ENCODE measurements at regions not wholly inside any gene's neighbourhood (a gene's known extent, or its start where the extent isn't known, plus 50 kb on each side); places are given as distances from the start of the nearest gene placed in this dataset.

DNA sequence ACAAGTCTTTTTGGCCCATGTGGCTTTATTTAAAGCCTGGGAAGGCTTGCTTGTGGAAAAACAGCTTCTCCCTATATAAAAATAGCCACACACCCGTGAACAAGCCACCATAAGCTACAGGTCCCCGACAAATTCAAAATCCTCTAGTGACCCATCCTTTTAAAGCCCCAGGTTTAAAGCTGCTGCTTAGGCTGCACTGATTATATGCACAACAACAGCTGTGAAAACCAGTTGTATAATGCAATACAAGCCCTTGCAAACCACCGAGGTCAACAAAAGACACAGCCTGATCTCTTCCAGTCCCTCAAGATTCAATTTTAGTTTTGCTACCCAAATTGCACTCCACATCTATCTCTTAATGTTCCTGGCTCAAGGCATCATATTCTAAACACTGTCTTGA, 186.0 kb upstream of the WDFY3 start:
- CTCF ChIA-PET: no interaction called here

GRCh38 chr4:85153221-85153620, 186.7 kb upstream of the WDFY3 start:
- no peak for DNase-seq (ENCODE audit: low spot score)
- BruUV-seq (replicated peaks): no TSS peak
- Histone ChIP-seq H3K4me1 (ENCODE audit: insufficient read depth, low read length, poor library complexity, severe bottlenecking) (no peaks in the 10 kb centered on the region), H3K36me3 (ENCODE audit: insufficient read depth, low read length, poor library complexity, severe bottlenecking) (no peaks in the 10 kb centered on the region), H3K27ac (ENCODE audit: low read depth, low read length, poor library complexity, severe bottlenecking) (no peak overlapping the region), H3K4me3 (ENCODE audit: low read depth, low read length, poor library complexity, severe bottlenecking) (no peak overlapping the region), H3K27me3 (replicated peaks; ENCODE audit: insufficient read depth, low read depth, low read length, poor library complexity) (no peaks in the 10 kb centered on the region), H3K9me3 (ENCODE audit: low read depth, low read length, poor library complexity, severe bottlenecking) (no peaks in the 10 kb centered on the region)
- TF ChIP-seq CTCF (conservative IDR thresholded peaks at IDR 0.05; ENCODE audit: low read depth, low read length) (no peak), EZH2 (IDR thresholded peaks at IDR 0.05; ENCODE audit: borderline replicate concordance, low read depth, low read length, poor library complexity, severe bottlenecking) (no peak)
- intact Hi-C loops (cut with micrococcal nuclease; ENCODE audit: unreplicated experiment): no loop called here
- POLR2A ChIA-PET (ENCODE audit: low non-redundant PET): no interaction called here
- CTCF ChIA-PET: no interaction called here

More for the DNA sequence above, 186.0 kb upstream of the WDFY3 start:
- TF ChIP-seq CTCF (conservative IDR thresholded peaks at IDR 0.05; ENCODE audit: low read depth, low read length): no peak
- no peak for TF ChIP-seq EZH2 (IDR thresholded peaks at IDR 0.05; ENCODE audit: borderline replicate concordance, low read depth, low read length, poor library complexity, severe bottlenecking)
- intact Hi-C loops (cut with micrococcal nuclease; ENCODE audit: unreplicated experiment): no loop called here
- Histone ChIP-seq H3K4me3 (ENCODE audit: low read depth, low read length, poor library complexity, severe bottlenecking) (no peak overlapping the region), H3K27me3 (replicated peaks; ENCODE audit: insufficient read depth, low read depth, low read length, poor library complexity) (no peaks in the 10 kb centered on the region), H3K27ac (ENCODE audit: low read depth, low read length, poor library complexity, severe bottlenecking) (no peak overlapping the region), H3K9me3 (ENCODE audit: low read depth, low read length, poor library complexity, severe bottlenecking) (no peaks in the 10 kb centered on the region), H3K36me3 (ENCODE audit: insufficient read depth, low read length, poor library complexity, severe bottlenecking) (no peaks in the 10 kb centered on the region), H3K4me1 (ENCODE audit: insufficient read depth, low read length, poor library complexity, severe bottlenecking) (no peaks in the 10 kb centered on the region)
- BruUV-seq (replicated peaks): no TSS peak
- POLR2A ChIA-PET (ENCODE audit: low non-redundant PET): no interaction called here
- DNase-seq (ENCODE audit: low spot score): no peak

GRCh38 chr4:85154591-85154990, 188.1 kb upstream of the WDFY3 start:
- H3K27me3 ChIP-seq (replicated peaks; ENCODE audit: insufficient read depth, low read depth, low read length, poor library complexity): no peaks in the 10 kb centered on the region
- DNase-seq (ENCODE audit: low spot score): no peak
- no peaks in the 10 kb centered on the region for H3K9me3 ChIP-seq (ENCODE audit: low read depth, low read length, poor library complexity, severe bottlenecking)
- intact Hi-C loops (cut with micrococcal nuclease; ENCODE audit: unreplicated experiment): no loop called here
- H3K4me3 ChIP-seq (ENCODE audit: low read depth, low read length, poor library complexity, severe bottlenecking): no peak overlapping the region
- POLR2A ChIA-PET (ENCODE audit: low non-redundant PET): no interaction called here
- no peaks in the 10 kb centered on the region for H3K4me1 ChIP-seq (ENCODE audit: insufficient read depth, low read length, poor library complexity, severe bottlenecking)
- no peak overlapping the region for H3K27ac ChIP-seq (ENCODE audit: low read depth, low read length, poor library complexity, severe bottlenecking)
- no TSS peak for BruUV-seq (replicated peaks)
- TF ChIP-seq CTCF (conservative IDR thresholded peaks at IDR 0.05; ENCODE audit: low read depth, low read length): no peak
- TF ChIP-seq EZH2 (IDR thresholded peaks at IDR 0.05; ENCODE audit: borderline replicate concordance, low read depth, low read length, poor library complexity, severe bottlenecking): no peak
- CTCF ChIA-PET: no interaction called here
- H3K36me3 ChIP-seq (ENCODE audit: insufficient read depth, low read length, poor library complexity, severe bottlenecking): no peaks in the 10 kb centered on the region
